ENCODE measurements at regions not wholly inside any gene's neighbourhood (a gene's known extent, or its start where the extent isn't known, plus 50 kb on each side); places are given as distances from the start of the nearest gene placed in this dataset.
A peak's percentile ranks its signal among the peaks of the same experiment; 100 is the strongest.
"Not testable (repeated sequence)": the region's sequence is repeated elsewhere in the genome, so short reads cannot be mapped to it uniquely, and the experiment has no call there.

GRCh38 chr5:164139423-164139822 is 634.0 kb downstream of the MAT2B start:
- no peak for DNase-seq

GRCh38 chr5:164145458-164145857 is 640.0 kb downstream of the MAT2B start:
- no peak for DNase-seq

DNA sequence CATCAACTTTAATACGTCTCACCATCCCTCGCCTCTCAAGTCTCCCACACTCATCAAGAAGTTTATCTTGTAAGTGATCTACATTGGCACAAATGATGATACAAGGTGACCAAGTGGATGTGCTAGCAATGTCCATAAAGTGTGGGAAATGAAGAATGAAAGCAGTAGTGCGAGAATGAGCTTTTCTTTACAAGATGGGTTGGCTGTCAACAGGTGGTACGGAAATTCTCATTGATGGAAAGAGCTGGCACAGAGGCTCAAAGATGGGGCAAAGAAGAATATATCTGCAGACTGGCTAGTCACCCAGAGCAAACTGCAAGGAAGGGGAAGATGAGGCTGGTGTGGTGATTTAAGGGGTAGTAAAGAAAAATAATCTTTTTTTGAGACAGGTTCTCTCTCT is 640.8 kb downstream of the MAT2B start:
- no peak for DNase-seq

DNA sequence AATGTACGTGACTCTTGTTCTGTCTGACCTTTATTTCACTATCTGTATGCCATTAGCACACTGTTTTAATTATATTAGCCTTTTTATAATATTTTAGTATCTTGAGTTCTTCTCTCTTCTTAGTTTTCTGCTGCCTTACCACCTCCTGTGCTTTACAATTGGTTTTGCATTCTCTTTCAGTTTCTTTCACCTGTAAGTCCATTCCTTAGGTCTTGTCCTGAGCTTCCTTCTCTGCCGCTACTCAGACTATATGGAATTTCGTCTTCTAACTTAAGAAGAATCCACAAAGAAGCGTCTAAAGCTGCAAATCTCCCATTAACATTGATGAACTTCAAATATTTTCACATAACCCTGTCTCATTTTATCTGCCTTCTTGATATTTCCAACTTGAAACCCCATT is 642.9 kb downstream of the MAT2B start:
- no peak for DNase-seq

DNA sequence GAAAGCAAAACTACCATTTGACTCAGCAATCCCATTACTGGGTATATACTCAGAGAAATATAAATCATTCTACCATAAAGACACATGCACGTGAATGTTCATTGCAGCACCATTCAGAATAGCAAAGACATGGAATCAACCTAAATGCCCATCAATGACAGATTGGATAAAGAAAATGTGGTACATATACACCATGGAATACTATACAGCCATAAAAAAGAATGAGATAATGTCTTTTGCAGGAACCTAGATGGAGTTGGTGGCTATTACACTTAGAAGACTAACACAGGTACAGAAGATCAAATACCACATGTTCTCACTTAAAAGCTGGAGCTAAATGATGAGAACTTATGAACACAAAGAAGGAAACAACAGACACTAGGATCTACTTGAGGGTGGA is 647.1 kb downstream of the MAT2B start:
- not testable (repeated sequence) for DNase-seq

DNA sequence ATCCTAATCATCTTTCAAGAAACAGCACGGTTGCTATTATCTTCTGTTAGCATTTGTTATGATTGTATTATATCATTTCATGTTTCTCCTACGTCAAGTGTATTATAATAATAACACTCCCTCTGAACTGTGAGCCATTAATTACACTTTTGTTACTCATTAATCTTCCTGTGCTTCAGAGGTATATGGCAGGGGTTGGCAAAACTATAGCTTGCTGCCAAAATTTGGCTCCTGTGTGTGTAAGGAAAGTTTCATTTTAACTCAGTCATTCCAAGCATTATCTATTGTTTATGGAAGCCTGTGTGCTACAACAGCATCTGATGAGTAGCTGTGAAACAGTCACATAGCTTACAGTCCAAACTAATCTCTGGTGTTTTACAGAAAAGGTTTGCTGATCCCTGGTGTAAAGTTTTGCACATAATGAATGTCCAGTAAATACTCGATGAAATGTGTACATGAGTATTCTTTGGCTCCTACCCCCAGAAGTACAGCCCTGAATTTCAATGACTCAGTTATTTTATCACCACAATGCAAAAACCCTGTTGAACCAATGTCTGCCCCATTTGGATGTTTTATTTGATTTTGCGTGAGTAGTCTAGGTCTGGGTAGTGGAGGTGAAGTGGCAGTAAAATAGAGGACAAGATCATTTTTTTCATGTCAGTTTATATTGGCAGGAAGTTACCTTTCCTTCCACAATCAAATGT is 648.2 kb downstream of the MAT2B start:
- DNase-seq: no peak

GRCh38 chr5:164170814-164171213 is 665.4 kb downstream of the MAT2B start:
- DNase-seq: no peak

- no peak for DNase-seq
These were observed 669.7 kb downstream of the MAT2B start for GRCh38 chr5:164175083-164175482.

DNA sequence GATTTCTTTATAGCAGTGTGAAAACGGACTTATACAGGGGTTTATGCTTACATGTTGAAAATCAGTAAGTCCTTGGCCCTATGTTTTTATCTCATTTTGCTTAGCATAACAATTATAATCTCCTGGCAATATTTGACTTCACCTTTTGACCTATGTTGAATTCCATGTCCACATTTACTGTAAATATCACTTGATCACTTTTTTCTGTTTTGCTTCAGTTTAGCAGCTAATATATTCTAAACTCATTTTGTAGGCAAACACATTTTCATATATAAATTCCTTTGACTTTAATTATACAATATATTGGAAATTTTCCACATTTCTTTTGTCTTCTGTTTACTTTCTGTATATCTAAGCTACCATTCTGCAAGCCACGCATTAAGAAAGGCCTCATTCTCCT is 674.0 kb downstream of the MAT2B start:
- no peak for DNase-seq

DNA sequence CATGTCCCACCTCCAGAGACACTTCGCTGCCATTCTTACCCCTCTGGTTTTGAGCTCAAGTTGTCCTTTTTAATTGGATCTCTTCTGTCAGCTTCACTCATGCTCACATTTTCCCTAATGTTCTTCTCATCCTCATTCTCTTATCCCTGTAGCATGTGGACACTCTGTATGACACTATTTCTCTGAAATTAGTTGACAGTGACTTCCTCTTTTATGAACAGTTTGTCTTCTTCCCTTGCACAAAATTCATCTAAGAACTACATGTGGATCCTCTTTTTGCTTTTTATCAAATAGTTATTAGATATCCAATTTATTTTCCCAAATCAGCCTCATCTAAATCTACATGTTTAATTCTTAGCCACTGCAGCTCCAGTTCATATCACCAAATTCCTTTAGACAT is 676.2 kb downstream of the MAT2B start:
- DNase-seq: no peak

- no peak for DNase-seq
These were observed 678.7 kb downstream of the MAT2B start for GRCh38 chr5:164184158-164184557.

DNA sequence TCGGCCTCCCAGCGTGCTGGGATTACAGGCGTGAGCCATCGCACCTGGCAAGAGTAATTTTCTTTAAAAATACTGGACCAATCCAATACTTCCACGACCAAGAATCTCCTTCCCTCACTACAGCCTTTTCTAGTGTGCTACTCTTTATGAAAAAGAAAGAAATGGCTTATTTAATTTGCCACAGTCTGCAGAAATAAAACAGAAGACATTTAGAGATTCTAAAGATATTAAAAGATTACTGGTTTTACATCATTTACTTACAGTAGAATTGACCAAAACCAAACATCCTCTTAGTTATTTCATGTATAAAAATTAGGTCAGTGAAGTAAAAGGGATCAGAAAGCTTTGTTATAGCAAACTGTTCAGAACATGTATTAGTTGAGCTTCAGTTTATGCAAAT is 679.6 kb downstream of the MAT2B start:
- no peak for DNase-seq

- DNase-seq: no peak
These were observed 681.1 kb downstream of the MAT2B start for GRCh38 chr5:164186550-164186949.

GRCh38 chr5:164187785-164188184 is 682.4 kb downstream of the MAT2B start:
- DNase-seq: no peak

GRCh38 chr5:164188733-164189148 is 683.3 kb downstream of the MAT2B start:
- DNase-seq: peak; percentile 80

- no peak for DNase-seq
These were observed 685.8 kb downstream of the MAT2B start for GRCh38 chr5:164191240-164191639.

- no peak for DNase-seq
These were observed 696.9 kb downstream of the MAT2B start for GRCh38 chr5:164202338-164202737.

- no peak for DNase-seq
These were observed 698.3 kb downstream of the MAT2B start for GRCh38 chr5:164203581-164204225.

GRCh38 chr5:164204338-164204946 is 699.0 kb downstream of the MAT2B start:
- DNase-seq: no peak

GRCh38 chr5:164206196-164206595 is 700.8 kb downstream of the MAT2B start:
- no peak for DNase-seq

DNA sequence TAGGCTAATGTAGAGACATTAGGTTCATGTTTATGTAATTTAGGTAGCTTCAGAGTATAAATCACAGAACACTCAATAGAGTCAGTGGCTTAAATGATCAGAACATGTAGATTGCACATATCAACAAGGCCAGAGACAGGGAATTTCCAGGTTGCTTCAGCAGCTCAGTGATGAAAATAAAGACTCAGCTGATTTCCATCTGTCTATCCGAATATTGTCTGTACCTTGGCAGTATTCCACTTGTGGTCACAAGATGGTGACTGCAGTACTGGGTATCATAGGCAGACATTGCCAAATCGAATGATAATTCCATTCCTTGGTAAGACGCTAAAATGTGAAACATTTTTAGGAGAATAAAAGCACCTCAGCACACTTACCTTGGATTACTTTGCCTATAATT is 702.2 kb downstream of the MAT2B start:
- DNase-seq: no peak

DNA sequence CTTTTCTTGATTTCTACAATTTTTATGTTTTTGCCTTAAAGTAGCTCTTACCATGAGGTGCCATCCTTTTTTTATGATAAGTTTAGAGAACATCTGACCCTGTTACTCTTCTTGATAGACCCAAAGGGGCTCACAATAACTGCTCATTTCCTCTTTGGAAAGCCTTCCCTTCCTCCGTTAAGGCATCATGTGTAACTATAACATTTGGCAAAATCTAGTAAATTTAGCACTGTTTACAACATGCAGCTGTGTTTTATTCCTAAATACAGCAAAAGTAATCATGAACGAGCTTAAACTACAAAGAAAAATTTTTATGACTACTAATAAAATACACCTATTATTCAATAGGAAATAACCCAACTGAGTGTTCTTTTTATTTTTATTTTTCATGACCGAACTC is 705.1 kb downstream of the MAT2B start:
- no peak for DNase-seq

DNA sequence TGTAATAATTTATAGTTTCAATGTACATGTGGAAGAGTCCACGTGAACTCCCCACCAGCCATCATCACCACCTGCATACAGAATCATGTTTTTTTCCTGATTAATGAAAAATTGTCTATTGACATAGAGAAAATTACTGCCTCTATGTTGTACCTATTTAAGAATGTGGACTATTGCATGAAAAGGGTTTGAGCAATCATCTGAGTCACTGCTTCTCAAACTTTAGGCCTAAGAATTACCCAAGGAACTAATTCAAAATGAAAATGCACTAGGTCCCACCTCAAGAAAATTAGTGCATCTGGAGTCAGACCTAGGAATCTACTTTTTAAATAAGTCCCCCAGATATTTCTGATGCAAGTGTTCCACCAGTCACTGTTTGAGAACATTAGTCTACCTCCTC is 709.3 kb downstream of the MAT2B start:
- no peak for DNase-seq

GRCh38 chr5:164217464-164217863 is 712.0 kb downstream of the MAT2B start:
- no peak for DNase-seq

GRCh38 chr5:164220522-164220921 is 715.1 kb downstream of the MAT2B start:
- no peak for DNase-seq

Data from islet precursor cell (in vitro differentiated cells).